ENCODE measurements at regions not wholly inside any gene's neighbourhood (a gene's known extent, or its start where the extent isn't known, plus 50 kb on each side); places are given as distances from the start of the nearest gene placed in this dataset.

- Histone ChIP-seq H3K4me1 (ENCODE audit: control insufficient read depth, insufficient read depth, low read length, poor library complexity, severe bottlenecking) (no peaks in the 10 kb centered on the region), H3K36me3 (ENCODE audit: control insufficient read depth, insufficient read depth, low read length) (no peaks in the 10 kb centered on the region), H3K4me3 (ENCODE audit: extremely low read depth, insufficient read depth, low read length, poor library complexity, severe bottlenecking) (no peak overlapping the region), H3K9me3 (ENCODE audit: control insufficient read depth, low read length) (peaks cover 3% of the 10 kb centered on the region), H3K27ac (ENCODE audit: low read depth, low read length, severe bottlenecking) (no peak overlapping the region)
- 62 to 63% methylated on average over 9 of the region's 11 CpGs for WGBS, 2 experiments (ENCODE audit: insufficient coverage in 2 of 2)
These were observed 642.9 kb downstream of the ZEB2 start for GRCh38 chr2:143877056-143877455.

GRCh38 chr2:143875295-143876233, 644.4 kb downstream of the ZEB2 start:
- Histone ChIP-seq H3K4me1 (ENCODE audit: control insufficient read depth, insufficient read depth, low read length, poor library complexity, severe bottlenecking) (no peaks in the 10 kb centered on the region), H3K36me3 (ENCODE audit: control insufficient read depth, insufficient read depth, low read length) (no peaks in the 10 kb centered on the region), H3K4me3 (ENCODE audit: extremely low read depth, insufficient read depth, low read length, poor library complexity, severe bottlenecking) (no peak overlapping the region), H3K27ac (ENCODE audit: low read depth, low read length, severe bottlenecking) (no peak overlapping the region), H3K9me3 (ENCODE audit: control insufficient read depth, low read length) (peaks cover 3% of the 10 kb centered on the region)
- 73 to 80% methylated on average over 5 of the region's 9 CpGs for WGBS, 2 experiments (ENCODE audit: insufficient coverage in 2 of 2)

DNA sequence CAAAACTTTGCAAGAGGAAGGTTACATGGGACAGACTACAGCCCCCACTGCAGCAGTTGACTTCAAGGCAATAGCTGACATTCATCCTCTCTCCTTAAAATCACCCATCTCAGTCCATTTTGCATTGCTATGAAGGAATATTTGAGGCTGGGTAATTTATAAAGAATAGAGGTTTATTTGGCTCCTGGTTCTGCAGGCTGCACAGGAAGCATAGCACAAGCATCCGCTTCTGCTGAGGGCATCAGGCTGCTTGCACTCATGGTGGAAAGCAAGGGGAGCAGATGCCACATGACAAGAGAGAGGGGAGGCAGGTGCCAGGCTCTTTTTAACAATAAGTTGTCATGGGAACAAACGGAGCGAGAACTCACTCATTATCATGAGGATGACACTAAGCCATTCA, 646.0 kb downstream of the ZEB2 start:
- H3K36me3 ChIP-seq (ENCODE audit: control insufficient read depth, insufficient read depth, low read length) = no peaks in the 10 kb centered on the region
- H3K4me1 ChIP-seq (ENCODE audit: control insufficient read depth, insufficient read depth, low read length, poor library complexity, severe bottlenecking) = no peaks in the 10 kb centered on the region
- H3K4me3 ChIP-seq (ENCODE audit: extremely low read depth, insufficient read depth, low read length, poor library complexity, severe bottlenecking) = no peak overlapping the region
- 88 to 100% methylated on average over 1 of the region's 3 CpGs for WGBS, 2 experiments (ENCODE audit: insufficient coverage in 2 of 2)
- peaks cover 3% of the 10 kb centered on the region for H3K9me3 ChIP-seq (ENCODE audit: control insufficient read depth, low read length)
- no peak overlapping the region for H3K27ac ChIP-seq (ENCODE audit: low read depth, low read length, severe bottlenecking)

GRCh38 chr2:143870696-143871095, 649.2 kb downstream of the ZEB2 start:
- no peaks in the 10 kb centered on the region for H3K4me1 ChIP-seq (ENCODE audit: control insufficient read depth, insufficient read depth, low read length, poor library complexity, severe bottlenecking)
- no peaks in the 10 kb centered on the region for H3K36me3 ChIP-seq (ENCODE audit: control insufficient read depth, insufficient read depth, low read length)
- H3K4me3 ChIP-seq (ENCODE audit: extremely low read depth, insufficient read depth, low read length, poor library complexity, severe bottlenecking) = no peak overlapping the region
- H3K27ac ChIP-seq (ENCODE audit: low read depth, low read length, severe bottlenecking) = no peak overlapping the region
- peaks cover 3% of the 10 kb centered on the region for H3K9me3 ChIP-seq (ENCODE audit: control insufficient read depth, low read length)
- no CpG with 5 or more reads among the region's 1 CpG for WGBS, 2 experiments (ENCODE audit: insufficient coverage in 2 of 2)

DNA sequence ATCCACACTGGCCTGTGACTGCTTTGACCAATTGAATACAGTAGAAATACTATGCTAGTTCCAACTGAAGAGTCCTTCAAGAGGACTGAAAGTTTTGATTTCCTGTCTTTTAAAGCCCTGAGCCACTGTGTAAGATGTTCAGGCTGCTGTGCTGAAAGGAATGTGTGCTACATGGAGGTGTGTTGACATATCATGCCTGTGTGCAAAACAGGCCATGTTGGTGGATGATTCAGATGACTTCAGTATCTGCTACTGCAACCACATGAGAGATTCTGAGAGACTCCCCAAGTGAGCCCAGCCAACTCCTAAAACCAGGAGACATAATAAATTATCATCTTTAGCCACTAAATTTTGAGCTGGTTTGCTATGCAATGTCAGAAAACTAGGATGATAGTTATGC, 662.9 kb downstream of the ZEB2 start:
- Histone ChIP-seq H3K27ac (ENCODE audit: low read depth, low read length, severe bottlenecking) (no peak overlapping the region), H3K4me1 (ENCODE audit: control insufficient read depth, insufficient read depth, low read length, poor library complexity, severe bottlenecking) (no peaks in the 10 kb centered on the region), H3K4me3 (ENCODE audit: extremely low read depth, insufficient read depth, low read length, poor library complexity, severe bottlenecking) (no peak overlapping the region), H3K9me3 (ENCODE audit: control insufficient read depth, low read length) (no peaks in the 10 kb centered on the region), H3K36me3 (ENCODE audit: control insufficient read depth, insufficient read depth, low read length) (no peaks in the 10 kb centered on the region)

DNA sequence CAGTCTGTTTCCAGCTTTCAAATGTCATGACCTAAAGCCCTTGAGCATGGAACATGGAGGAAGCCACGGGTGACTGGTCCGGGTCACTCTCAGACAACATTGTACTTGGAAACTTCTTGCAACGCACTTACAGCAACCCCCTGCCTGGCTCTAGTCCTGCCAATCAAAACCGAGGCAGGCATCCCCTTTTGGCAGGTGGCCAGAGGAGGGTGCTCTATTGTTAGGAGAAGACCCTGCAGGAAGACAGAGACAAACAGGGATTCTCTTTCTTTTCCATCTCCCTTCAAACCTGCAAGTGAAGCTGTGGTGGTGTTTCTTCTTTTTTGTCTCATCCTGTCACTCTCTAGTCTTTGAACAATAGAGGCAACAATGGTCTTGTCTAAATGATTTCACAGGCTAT, 667.2 kb downstream of the ZEB2 start:
- no peak overlapping the region for H3K4me3 ChIP-seq (ENCODE audit: extremely low read depth, insufficient read depth, low read length, poor library complexity, severe bottlenecking)

DNA sequence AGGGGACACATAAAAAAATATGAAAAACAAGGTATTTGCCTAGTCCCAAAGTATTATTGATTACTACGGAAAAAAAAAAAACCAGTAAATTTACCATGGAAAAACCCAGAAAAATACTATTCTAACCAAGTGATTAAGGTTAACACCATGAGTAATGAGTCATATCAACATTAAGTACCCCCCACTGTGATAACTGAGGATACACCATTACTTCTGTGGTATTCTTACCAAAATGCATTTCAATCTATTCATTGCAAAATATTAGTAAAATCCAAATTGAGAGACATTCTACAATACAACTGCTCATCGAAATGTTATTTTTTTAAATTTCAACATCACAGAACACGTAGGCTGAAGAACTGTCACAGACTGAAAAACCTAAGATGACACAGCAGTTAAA, 669.8 kb downstream of the ZEB2 start:
- 100% methylated on average over 1 of the region's 3 CpGs; no CpG with 5 or more reads in 1 of the 2 experiments for WGBS, 2 experiments (ENCODE audit: insufficient coverage in 2 of 2)
- no peaks in the 10 kb centered on the region for H3K4me1 ChIP-seq (ENCODE audit: control insufficient read depth, insufficient read depth, low read length, poor library complexity, severe bottlenecking)
- H3K4me3 ChIP-seq (ENCODE audit: extremely low read depth, insufficient read depth, low read length, poor library complexity, severe bottlenecking) = no peak overlapping the region
- no peak overlapping the region for H3K27ac ChIP-seq (ENCODE audit: low read depth, low read length, severe bottlenecking)
- no peaks in the 10 kb centered on the region for H3K36me3 ChIP-seq (ENCODE audit: control insufficient read depth, insufficient read depth, low read length)
- no peaks in the 10 kb centered on the region for H3K9me3 ChIP-seq (ENCODE audit: control insufficient read depth, low read length)

More for the DNA sequence above, 667.2 kb downstream of the ZEB2 start:
- Histone ChIP-seq H3K9me3 (ENCODE audit: control insufficient read depth, low read length) (no peaks in the 10 kb centered on the region), H3K36me3 (ENCODE audit: control insufficient read depth, insufficient read depth, low read length) (no peaks in the 10 kb centered on the region), H3K4me1 (ENCODE audit: control insufficient read depth, insufficient read depth, low read length, poor library complexity, severe bottlenecking) (no peaks in the 10 kb centered on the region), H3K27ac (ENCODE audit: low read depth, low read length, severe bottlenecking) (no peak overlapping the region)
- 43 to 46% methylated on average over 4 of the region's 4 CpGs for WGBS, 2 experiments (ENCODE audit: insufficient coverage in 2 of 2)

DNA sequence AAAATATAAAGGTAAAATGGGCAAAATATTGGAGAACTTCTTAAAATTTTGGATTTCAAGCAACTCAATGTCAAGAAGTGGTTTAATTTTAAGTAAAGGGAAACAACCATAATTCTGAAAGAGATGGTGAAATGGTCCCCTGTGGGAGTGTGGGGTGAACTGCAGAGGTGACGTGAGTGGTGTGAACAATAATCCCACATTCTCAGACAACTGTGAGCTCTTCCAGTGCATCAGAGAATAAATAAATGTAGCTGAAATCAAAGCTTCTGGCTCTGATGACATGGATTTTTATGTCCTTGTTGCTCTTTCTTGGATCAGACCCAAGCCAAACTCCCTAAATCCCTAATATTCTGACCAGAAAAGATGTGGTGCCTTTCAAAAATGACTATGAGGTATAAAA, 672.7 kb downstream of the ZEB2 start:
- H3K36me3 ChIP-seq (ENCODE audit: control insufficient read depth, insufficient read depth, low read length) = no peaks in the 10 kb centered on the region
- no peak overlapping the region for H3K27ac ChIP-seq (ENCODE audit: low read depth, low read length, severe bottlenecking)
- no peak overlapping the region for H3K4me3 ChIP-seq (ENCODE audit: extremely low read depth, insufficient read depth, low read length, poor library complexity, severe bottlenecking)
- WGBS, 2 experiments (ENCODE audit: insufficient coverage in 2 of 2) = 80 to 100% methylated on average over 1 of the region's 1 CpG
- H3K9me3 ChIP-seq (ENCODE audit: control insufficient read depth, low read length) = no peaks in the 10 kb centered on the region
- H3K4me1 ChIP-seq (ENCODE audit: control insufficient read depth, insufficient read depth, low read length, poor library complexity, severe bottlenecking) = no peaks in the 10 kb centered on the region

DNA sequence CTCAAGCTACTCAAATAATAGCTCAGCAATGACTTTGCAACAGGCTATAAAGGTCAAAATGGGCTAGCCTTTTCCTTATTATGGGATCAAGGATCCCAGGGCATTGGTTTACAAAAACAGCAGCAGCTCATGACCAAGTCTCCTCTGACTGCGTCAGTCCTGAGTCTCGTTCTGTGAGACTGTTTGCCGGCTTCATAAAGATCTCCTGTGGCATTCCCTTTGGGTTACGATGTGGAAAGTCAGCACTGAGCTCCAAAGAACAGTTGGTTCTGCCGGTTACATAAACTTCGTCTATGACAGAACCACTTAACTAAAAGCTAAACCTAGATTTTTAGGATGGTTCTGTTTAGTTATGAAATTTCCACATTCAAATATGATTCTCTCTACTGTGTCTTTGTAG, 674.9 kb downstream of the ZEB2 start:
- Histone ChIP-seq H3K27ac (ENCODE audit: low read depth, low read length, severe bottlenecking) (no peak overlapping the region), H3K4me3 (ENCODE audit: extremely low read depth, insufficient read depth, low read length, poor library complexity, severe bottlenecking) (no peak overlapping the region), H3K9me3 (ENCODE audit: control insufficient read depth, low read length) (no peaks in the 10 kb centered on the region), H3K4me1 (ENCODE audit: control insufficient read depth, insufficient read depth, low read length, poor library complexity, severe bottlenecking) (no peaks in the 10 kb centered on the region), H3K36me3 (ENCODE audit: control insufficient read depth, insufficient read depth, low read length) (no peaks in the 10 kb centered on the region)
- 94 to 95% methylated on average over 4 of the region's 6 CpGs for WGBS, 2 experiments (ENCODE audit: insufficient coverage in 2 of 2)

DNA sequence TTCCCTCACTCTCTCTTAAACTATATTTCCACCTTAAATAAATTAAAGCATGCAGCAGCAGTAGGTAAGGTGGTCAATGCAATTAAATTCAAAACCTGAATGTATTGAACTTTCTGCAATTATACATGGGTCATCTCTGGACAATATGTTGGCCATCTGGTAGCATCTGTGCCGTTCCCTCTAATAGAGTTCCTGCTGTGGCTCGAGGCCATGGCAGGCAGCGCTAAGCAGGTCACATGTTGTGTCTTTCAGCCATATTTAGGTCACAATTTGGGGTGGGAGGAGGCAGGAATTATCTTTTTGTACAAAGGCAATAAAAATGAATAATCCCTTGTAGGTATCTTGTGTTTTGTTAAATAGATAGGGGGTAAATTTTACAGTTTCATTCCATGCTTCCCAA, 676.2 kb downstream of the ZEB2 start:
- Histone ChIP-seq H3K36me3 (ENCODE audit: control insufficient read depth, insufficient read depth, low read length) (no peaks in the 10 kb centered on the region), H3K4me3 (ENCODE audit: extremely low read depth, insufficient read depth, low read length, poor library complexity, severe bottlenecking) (no peak overlapping the region), H3K27ac (ENCODE audit: low read depth, low read length, severe bottlenecking) (no peak overlapping the region), H3K4me1 (ENCODE audit: control insufficient read depth, insufficient read depth, low read length, poor library complexity, severe bottlenecking) (peaks cover 5% of the 10 kb centered on the region), H3K9me3 (ENCODE audit: control insufficient read depth, low read length) (no peaks in the 10 kb centered on the region)
- WGBS, 2 experiments (ENCODE audit: insufficient coverage in 2 of 2) = 92 to 100% methylated on average over 3 of the region's 3 CpGs

DNA sequence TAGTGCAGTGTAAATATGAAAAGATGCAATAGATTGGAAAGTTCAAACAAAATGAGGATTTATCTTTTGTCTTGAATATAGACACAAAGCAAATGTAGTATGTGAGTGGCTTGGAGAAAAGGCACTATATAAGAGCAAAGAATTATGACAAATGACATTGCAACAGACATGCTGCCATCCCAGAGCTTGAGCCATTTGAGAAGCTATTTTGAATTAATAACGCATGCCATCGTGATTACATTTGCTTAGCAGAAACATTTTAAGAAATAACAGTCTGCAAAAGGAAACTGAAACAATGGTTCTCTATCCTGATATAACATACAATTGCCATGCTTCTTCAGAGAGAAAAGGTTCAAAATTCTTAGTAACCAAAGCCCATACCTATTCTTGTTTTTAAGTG, 677.1 kb downstream of the ZEB2 start:
- Histone ChIP-seq H3K4me3 (ENCODE audit: extremely low read depth, insufficient read depth, low read length, poor library complexity, severe bottlenecking) (no peak overlapping the region), H3K36me3 (ENCODE audit: control insufficient read depth, insufficient read depth, low read length) (no peaks in the 10 kb centered on the region)
- 87 to 100% methylated on average over 2 of the region's 2 CpGs for WGBS, 2 experiments (ENCODE audit: insufficient coverage in 2 of 2)

More for the DNA sequence above, 677.1 kb downstream of the ZEB2 start:
- Histone ChIP-seq H3K4me1 (ENCODE audit: control insufficient read depth, insufficient read depth, low read length, poor library complexity, severe bottlenecking) (peaks cover 5% of the 10 kb centered on the region), H3K27ac (ENCODE audit: low read depth, low read length, severe bottlenecking) (no peak overlapping the region), H3K9me3 (ENCODE audit: control insufficient read depth, low read length) (no peaks in the 10 kb centered on the region)
